Suppressor macrophage (primary cell): ENCODE measurements at regions not wholly inside any gene's neighbourhood (a gene's known extent, or its start where the extent isn't known, plus 50 kb on each side); places are given as distances from the start of the nearest gene placed in this dataset.
"Not testable (repeated sequence)": the region's sequence is repeated elsewhere in the genome, so short reads cannot be mapped to it uniquely, and the experiment has no call there.

Source experiments
- DNase-seq, 4 experiments: peaks; one replicate each; pipeline ENCODE4 v3.0.0-alpha.2; 2020 to 2022

DNA sequence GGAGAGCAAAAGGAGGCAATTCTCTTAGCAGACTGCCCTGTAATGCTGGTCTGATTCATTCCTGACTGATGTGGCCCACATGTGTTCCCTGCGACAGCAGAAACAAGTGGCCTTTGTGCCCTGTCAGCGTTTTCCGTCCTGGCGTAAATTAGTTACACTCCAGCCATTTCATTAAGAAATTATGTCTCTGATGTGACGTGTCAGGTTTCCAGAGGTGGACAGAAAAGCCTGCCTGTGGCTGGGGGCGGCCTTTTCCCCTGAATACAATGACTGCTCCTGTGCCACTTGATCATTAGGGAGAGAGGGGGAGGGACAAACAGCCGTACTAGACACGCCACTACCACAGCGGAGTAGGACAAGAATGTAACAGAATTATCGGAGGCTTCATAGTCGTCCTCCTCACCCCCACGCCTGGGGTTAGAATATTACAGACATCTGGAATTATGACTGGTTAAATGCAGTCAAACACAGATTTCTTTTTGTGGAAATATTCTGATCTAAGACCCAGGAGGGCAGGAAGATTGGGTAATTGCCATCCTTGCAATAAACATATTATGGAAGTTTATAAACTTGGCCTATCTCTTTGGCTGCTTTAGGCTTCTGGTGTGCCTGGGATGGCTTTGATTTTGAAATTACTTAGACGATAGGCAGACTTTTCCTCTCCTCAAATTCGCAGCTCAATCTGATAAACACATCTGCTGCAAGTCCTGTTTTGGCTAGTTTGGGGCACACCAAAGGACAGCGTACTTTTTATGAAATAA, 146.2 kb upstream of the BCOR start:
- DNase-seq: no peak

DNA sequence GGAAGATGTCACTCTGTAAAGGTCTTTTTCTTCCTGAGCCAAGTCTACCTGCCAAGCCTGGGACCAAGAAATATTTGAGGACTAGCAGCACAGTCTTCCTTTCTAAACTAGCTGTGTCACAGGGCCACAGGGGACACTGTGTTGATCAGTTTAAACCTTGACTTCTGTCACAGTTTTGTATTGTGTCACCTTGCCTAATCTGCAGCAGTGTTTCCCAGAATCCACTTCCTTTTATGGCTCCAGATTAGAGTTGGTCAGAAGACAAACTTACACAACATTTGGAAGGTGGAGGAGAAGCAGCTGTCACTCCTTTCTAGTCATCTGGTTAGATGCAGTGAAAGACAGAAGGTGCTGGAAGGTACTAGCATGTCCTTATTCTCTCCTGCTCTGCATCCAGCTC, 143.1 kb upstream of the BCOR start:
- peak; percentile 7 to 52 (median 36) for DNase-seq

DNA sequence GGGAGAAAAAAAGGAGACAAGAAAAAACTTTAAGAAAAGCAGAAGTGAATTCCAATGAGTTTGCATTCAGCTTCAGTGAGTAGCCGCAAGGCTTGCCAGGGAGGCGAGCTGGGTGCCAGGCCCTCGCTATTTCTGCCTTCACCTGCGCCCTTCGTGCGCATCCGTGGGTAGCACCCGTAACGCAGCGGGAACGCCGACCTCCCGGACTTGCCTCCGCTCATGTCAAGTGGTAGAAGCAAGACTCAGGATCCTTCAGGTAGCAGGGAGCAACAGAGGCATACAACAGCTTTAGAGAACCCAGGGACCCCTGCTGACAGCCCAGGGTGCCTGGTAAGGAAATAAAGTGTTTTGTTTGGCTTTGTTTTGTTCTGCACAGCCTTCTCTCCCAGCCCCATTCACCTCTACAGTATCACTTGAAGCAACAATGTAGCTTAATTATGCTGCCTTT, 140.0 kb upstream of the BCOR start:
- peak in 3 of 4 experiments; percentile 23 to 44 (median 26) for DNase-seq

DNA sequence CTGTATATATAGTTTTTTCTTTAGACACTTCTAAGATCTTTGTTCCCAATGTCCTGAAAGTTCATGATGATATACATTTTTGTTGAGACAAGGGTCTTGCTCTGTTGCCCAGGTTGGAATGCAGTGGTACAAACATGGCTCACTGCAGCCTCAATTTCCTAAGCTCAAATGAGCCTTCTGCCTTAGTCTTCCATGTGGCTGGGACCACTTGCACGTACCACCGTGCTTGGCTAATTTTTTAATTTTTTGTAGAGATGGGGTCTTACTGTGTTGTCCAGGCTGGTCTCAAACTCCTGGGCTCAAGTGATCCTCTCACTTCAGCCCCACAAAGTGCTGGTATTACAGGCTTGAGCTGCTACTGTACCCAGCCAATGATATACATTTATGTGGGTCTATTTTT, 132.9 kb upstream of the BCOR start:
- DNase-seq: no peak

DNA sequence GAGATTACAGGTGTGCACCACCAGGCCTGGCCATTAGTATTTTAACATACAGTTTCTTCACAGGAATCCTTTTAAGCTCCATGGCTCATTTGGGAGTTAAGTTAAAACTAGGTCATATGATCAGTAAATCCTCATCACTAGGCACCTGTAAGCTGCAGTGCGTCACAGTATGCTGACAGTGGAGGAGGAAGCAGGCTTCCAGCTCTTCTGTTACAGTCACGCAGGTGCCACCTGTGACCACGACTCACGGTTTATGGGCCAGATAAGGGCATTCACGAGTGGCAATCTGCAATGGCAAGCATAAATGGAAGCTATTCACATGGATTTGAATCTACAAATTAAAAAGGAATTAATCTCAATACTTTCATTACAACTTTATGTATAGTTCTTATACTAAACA, 129.4 kb upstream of the BCOR start:
- no peak for DNase-seq

DNA sequence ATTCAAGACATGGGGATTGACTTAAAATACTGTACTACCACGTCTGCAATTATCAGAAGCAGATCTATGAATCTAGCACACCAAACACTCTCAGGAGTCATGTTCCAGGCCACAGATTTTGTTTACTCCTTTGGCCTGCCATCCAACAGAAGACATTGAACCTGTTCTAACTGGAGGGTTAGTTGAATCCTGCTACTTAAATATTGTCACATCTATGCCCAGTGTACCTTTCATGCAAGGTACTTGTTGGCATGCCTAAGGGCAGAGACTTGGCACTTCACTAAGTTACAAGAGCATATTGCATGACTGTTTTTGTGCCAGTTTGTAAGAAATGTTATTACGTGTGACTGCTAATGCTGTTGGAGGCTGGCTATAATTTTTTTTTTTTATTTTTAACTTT, 126.9 kb upstream of the BCOR start:
- DNase-seq: no peak

DNA sequence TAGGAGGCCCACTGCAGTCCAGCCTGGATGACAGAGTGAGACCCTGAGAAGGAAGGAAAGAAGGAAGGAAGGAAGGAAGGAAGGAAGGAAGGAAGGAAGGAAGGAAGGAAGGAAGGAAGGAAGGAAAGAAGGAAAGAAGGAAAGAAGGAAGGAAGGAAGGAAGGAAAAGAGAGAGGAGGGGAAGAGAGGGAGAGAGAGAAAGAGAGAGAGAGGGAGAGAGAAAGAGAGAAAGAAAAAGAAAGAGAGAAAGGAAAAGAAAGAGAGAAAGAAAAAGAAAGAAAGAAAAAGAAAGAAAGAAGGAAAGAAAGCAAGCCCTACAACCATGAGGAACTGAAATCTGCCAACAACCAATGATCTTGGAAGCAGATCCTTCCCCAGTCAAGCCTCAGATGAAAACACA, 124.9 kb upstream of the BCOR start:
- DNase-seq: not testable (repeated sequence)

DNA sequence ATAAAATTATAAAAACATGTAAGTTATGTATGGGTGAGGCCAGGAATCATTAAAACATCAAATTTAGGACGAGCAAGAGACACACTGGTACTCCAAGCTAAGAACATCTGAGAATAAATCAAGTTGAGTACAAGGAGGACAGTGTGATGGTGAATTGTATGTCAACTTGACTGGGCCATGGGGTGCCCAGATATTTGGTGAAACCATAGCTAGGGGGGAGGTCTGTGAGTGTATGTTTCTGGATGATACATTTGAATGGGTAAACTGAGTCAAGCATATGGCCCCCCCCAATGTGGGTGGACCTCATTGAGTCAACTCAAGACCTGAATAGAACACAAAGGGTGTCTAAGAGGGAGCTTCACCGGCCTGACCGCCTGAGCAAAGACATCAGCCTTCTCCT, 115.3 kb upstream of the BCOR start:
- no peak for DNase-seq

DNA sequence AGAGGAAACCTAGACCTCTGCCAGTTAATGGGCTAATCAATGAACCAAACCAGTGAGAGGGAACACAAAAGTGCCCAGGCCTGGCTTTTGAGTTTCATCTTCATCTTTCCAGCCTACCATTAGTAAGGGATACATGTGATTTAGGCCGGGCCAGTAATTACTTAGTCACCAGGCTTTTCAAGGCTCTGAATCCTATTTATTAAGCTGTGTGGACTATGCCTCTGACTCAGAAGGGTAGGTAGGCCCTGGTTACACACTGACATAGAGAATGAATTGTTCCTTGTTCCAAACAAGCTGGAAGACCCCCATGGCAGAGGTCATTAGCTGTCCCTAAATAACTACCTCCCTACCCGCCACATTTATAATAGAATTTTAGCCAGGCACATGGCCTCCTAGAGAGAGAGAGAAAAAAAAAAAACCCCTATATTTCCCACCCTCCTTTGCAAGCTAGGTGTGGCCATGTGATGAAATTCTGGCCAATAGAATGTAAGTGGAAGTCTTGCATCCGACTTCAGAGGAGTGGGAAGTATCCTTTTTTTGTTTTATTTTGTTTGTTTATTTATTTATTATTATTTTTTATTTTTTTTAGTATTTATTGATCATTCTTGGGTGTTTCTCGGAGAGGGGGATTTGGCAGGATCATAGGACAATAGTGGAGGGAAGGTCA, 112.3 kb upstream of the BCOR start:
- DNase-seq: peak in 2 of 4 experiments; percentile 7 to 21

DNA sequence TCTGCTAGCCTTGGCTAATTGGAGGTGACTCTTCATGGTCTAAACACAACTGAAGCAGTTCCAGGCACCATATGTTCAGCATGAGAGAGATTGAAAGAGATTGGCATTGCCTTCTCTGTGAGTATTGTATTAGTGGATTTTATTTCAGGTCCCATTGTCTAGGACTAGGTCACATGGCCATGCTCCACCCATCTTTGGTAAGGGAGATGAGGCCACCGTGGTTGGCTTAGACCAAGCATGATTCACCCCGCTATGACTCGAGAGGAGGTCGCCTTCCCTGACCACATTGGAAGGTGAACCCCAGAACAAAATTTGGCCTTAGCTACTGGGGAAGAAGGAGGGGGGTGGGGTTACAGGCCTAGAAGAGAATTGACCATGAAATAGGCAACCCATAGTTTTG, 109.9 kb upstream of the BCOR start:
- peak; percentile 24 to 65 (median 45) for DNase-seq

DNA sequence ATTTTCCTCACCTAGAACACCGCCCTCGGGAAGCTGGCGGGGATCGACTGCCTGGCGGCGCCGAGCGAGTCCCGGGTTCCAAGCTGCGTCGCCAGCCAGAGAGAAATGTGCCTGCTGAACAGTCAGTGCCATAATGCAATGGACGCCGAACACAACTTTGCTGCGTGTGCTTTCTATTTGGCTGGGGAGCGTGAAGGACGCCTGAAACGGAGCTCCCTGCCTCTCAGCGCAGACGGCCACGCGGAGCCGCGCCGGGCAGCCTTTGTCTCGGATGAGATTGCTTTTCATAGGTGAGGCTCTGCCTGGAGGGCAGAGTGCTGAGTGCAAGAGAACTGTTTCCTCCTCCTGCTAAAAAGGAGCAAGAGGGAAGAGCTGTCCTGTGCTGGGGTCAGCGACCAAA, 107.7 kb upstream of the BCOR start:
- peak in 1 of 4 experiments; percentile 42 for DNase-seq

DNA sequence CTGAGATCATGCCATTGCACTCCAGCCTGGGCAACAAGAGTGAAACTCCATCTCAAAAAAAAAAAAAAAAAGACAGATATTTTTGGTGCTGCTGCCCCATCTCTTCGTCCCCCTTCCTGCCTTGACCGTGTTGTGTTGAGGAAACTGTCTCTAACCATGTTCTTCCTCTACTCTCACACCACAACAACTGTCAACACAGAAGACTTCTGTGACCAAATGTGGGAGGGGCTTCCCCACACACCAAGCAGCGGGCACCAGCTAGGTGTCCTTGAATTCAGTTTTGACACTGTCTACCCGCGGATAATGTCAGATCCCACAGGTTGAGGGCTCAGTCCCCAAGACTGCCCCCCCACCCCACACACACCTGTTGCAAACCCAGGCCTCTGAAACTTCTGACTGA, 104.7 kb upstream of the BCOR start:
- peak in 2 of 4 experiments; percentile 3 to 14 for DNase-seq

DNA sequence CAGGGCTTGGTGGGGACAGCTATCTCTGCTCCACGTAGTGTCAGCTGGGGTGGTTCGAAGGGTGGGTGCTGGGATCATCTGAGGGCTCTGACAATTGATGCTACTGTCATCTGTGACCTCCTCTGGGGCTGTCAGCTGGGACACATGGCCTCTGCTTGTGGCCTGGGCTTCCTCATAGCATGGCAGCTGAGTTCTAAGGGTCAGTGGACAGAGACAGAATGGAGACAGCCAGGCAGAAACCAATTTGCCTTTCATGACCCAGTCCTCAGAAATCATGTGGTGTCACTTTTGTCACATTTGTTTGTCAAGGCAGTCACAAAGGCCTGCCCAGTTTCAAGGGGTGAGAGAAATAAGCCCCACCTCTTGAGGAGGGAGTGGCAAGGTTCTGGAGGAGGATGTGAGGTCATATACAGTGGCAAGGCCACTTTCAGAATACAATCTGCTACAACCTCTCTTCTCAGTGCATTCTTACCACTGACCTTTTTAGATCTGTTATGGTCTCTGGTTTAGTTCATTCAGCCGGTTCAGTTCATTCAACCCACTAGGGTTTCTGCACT, 103.6 kb upstream of the BCOR start:
- peak in 1 of 4 experiments; percentile 7 for DNase-seq

DNA sequence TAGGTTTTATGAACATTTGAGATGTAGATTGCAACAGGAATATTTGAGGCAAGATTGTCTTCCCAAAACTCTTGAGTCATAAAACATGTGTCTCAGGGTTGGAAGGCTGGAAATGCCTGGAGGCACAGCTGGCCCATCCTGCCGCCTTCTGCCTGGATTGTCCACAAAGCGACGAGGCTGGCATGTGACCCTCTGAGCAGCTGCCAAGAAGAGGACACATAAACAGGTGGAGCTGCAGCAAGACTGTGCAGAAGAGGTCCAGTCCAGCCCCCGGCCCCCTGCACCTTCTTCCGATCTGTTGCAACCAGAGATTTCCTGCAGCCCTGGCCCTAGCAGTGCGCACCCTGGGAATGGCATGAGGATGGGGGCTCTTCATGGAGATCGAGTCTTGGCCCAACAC, 101.9 kb upstream of the BCOR start:
- DNase-seq: no peak

DNA sequence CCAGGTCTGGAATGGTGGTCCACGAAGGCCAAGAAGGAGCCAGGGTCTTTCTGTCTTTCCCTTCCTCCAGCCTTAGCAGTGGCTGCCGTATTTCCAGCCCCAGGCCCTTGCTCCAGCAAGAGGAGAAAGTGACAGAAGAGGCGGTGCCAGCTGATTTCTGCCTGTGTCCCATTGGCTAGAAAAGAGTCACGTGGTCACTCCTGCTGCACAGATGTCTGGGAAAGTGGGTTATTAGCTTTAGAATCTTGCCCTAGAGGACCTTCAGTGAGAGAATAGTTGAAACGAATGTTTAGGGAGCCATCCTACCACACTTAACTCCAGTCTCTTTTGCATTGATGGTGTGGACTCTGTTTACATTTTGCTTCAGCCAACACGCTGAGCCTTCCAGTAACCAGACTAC, 99.3 kb upstream of the BCOR start:
- no peak for DNase-seq

DNA sequence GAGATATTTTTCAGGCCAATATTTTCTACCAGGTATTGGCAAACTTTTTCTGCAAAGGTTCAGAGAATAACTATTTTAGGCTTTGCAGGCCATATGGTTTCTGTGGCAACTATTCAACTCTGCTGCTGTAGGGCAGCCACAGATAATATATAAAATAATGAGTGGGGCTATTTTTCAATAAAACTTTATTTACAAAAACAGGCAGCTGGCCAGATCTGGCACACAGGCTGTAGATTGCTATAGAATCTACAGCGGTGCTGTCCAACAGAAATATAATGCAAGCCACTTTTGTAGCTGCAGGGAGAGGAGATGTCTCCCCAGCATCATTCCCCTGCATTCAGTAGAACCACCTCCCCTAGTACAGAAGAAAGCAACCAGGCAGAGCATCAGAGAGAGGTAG, 97.6 kb upstream of the BCOR start:
- DNase-seq: no peak

DNA sequence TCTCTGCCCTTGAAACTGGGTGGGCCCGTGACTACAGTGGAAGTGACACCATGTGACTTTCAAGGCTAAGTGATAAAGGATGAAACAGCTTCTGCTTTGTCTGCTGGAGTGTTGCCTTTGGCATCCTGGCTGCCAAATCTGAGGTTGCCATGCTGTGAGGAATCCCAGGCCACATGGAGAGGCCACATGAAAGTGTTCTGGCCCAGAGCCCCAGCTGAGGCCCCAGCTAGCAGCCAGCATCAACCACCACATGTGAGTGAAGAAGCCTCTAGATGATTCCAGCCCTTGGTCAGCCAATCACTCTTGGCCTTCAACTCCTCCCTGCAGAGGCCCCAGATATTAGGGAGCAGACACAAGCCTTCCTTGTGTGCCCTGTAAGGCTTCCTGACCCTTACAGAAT, 94.4 kb upstream of the BCOR start:
- no peak for DNase-seq

DNA sequence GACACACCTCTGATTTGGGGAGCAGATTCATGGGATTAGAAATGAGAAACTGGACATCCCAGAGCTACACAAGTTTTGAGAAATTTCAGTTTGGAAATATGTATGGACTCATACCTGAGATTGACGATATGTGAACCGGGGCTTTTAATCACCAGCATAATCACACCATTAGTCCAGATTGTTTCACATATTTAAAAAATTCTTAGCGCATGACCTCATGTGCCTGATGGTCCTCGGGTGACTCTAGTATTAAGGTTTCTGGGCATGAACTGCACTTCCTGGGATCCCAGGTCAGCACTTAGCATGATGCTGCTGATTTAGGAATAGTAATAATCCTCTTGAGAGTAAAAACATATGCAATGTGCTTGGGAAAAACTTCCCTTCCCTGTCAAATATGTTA, 91.9 kb upstream of the BCOR start:
- DNase-seq: no peak

DNA sequence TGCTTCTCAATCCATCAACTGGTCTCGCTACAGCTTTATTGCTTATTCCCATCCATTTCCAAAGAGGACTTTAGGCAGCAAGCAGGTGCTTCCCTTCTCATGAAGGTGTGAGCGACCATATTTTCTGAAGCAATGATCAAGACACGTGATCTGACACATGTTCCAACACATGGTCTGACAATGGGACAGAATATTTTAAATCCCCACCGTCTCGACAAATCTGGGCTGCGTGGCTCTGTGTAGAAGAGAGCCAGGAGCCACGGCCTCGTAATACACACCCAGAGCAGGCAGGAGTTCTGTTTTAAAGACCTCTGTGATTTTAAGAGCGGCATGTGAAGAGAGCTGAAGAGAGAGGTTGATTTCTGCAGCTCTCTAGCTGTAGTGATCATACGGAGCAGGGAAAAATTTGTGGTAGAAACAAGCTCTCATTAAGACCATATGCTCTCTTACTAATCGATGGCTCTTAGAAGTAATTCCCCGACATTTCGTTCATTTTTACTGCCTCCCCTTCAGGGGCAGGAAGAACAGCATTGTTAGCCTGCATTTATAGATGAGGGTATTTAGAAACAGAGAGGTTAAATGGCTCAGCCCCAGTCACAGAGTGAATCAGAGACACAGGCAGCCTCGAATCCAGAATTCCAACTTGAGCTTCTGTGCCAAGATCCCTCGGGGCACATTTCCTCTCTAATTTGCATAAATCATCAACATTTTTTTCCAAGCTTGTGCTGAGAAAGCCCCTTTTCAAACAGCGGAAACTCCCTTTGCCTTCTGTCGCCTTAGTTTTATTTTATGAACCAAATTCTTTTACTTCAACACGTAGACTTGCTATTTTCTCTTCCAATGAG, 91.0 kb upstream of the BCOR start:
- no peak for DNase-seq

DNA sequence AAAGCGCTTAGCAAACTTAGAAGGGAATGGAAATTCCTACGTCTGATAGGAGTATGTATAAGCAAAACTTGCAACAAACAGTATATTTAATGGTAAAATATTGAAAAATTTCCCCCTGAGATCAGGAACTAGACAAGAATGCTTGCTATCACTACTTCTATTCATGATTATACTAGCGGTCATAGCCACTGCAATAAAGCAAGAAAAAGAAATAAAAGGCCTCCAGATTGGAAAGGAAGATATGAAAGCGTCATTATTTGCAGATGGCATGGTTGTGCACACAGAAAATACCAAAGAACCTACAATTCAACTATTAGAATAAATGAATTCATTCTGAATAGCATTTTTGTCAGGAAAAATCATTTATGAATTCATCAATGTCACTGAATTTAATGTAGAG, 87.2 kb upstream of the BCOR start:
- DNase-seq: no peak

DNA sequence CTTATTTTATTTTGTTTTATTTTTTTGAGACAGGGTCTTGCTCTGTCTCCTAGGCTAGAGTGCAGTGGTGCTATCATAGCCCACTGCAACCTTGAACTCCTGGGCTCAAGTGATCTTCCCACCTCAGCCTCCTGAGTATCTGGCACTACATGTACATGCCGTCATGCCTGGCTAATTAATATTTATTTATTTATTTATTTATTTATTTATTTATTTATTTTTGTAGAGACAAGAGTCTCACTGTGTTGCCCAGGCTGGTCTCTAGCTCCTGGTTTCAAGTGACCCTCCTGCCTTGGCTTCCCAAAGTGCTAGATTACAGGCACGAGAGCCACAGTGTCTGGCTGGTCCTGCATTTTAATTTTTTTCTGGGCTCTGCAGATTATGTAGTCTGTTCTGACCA, 84.9 kb upstream of the BCOR start:
- no peak for DNase-seq

DNA sequence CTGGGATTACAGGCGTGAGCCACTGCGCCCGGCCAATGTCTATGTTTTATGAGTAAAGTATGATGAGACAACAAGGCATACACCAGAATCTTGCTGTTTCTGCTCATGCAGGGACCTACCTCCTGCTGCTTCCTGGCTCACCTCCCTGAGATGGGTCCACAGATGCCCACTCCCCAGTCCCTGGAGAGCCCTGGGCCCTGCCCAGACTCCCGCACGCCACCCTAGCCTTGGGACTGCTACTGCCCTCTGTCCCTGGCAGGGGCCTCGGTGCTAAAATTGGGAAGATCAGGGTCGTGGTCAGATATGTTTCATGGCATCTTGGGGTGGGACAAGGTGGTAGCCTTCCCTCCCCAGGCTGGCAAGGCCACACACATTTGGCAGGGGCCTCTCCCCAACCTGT, 84.3 kb upstream of the BCOR start:
- no peak for DNase-seq

DNA sequence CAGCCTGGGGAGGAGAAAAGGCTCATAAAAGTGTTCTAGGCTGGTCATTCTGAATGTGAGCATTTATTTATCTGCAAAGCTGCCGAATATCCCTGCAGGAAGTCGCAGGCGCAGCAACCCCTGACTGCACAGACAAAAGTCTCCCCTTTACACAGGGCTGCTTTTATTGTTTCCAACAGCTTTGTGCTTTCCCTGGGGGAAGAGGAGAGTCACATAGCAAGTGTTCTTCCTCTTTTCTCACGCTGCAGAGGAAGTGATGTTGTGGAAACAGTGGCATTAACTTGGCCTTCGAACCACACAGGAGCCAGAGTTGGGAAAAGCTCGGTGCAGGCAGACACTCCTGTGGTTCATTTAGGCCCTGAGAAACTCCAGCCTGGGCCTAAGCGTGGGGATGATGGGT, 81.5 kb upstream of the BCOR start:
- DNase-seq: peak; percentile 69 to 87 (median 76)
